ENCODE measurements at regions not wholly inside any gene's neighbourhood (a gene's known extent, or its start where the extent isn't known, plus 50 kb on each side); places are given as distances from the start of the nearest gene placed in this dataset.

DNA sequence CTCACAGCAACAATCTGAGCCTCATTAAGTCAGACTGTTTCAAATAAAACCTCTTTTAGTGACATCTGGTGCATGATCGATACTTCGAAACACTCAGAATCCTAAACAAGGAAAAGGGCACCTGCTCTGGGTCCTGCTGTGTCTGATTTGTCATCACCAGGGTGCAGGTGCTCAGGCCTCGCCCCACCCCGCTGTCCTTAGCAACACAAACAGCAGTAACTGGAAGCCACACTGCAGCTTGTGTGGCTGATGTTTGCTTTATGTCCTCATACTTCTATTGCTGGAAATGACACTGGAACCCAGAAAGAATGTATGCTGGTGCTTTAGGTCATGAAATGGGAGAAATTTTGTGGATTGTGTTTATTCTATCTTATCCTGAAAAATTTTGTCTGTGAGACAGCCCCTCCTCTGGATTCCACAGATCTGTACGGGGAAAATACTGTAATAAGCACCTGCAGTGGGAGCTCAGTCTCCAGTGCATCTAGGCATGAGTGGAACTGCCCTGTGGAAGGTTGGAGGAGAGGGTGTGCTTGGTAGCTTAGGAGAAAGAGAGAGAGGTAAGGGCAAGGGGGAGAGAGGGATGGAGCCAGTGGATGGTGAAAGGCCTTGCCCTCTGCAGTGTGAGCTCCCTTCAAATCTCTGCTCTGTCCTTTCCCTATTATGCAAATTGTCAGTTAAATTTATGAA lies 284.2 kb downstream of the SMARCA2 start:
- TF ChIP-seq, protein P1, sequence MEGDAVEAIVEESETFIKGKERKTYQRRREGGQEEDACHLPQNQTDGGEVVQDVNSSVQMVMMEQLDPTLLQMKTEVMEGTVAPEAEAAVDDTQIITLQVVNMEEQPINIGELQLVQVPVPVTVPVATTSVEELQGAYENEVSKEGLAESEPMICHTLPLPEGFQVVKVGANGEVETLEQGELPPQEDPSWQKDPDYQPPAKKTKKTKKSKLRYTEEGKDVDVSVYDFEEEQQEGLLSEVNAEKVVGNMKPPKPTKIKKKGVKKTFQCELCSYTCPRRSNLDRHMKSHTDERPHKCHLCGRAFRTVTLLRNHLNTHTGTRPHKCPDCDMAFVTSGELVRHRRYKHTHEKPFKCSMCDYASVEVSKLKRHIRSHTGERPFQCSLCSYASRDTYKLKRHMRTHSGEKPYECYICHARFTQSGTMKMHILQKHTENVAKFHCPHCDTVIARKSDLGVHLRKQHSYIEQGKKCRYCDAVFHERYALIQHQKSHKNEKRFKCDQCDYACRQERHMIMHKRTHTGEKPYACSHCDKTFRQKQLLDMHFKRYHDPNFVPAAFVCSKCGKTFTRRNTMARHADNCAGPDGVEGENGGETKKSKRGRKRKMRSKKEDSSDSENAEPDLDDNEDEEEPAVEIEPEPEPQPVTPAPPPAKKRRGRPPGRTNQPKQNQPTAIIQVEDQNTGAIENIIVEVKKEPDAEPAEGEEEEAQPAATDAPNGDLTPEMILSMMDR (IDR thresholded peaks at IDR 0.05 in 4 of 5, conservative IDR thresholded peaks at IDR 0.05 in 1 of 5): no peak
- TF ChIP-seq POLR2A (IDR thresholded peaks at IDR 0.05): no peak

Data from gastrocnemius medialis (tissue), 4 donors.